IMR-90 (cell line): ENCODE measurements at regions not wholly inside any gene's neighbourhood (a gene's known extent, or its start where the extent isn't known, plus 50 kb on each side); places are given as distances from the start of the nearest gene placed in this dataset.

Experiments
- ATAC-seq: fragments of 200-7000 bp; cut with Tn5 transposase; 2 replicates; pipeline ENCODE4 v1.9.1; 2020; ENCODE audit warnings: low read depth, mild to moderate bottlenecking, moderate library complexity
- BruUV-seq: library from RNA; stranded (reverse); fragments of 400-500 nt; replicated peaks from 2 replicates; lab custom pipeline; 2021; lab: Mats Ljungman, UMichigan
- CTCF ChIA-PET: fragments of 300-600 bp; formaldehyde crosslinking; extraction: SDS; loops from one replicate; lab custom pipeline; 2021; ENCODE audit warnings: antibody characterized with exemption; lab: Yijun Ruan, JAX
- POLR2A ChIA-PET: fragments of 300-600 bp; sonication (Branson Sonifier 250); formaldehyde crosslinking; loops from one replicate; lab custom pipeline; 2022; ENCODE audit warnings: antibody characterized with exemption; ENCODE audit not compliant: unreplicated experiment; lab: Charles Lee
- DNase-seq: peaks from one replicate; pipeline ENCODE4 v3.0.0; 2013
- H2AFZ ChIP-seq: replicated peaks from 2 replicates; pipeline ENCODE3; 2013; ENCODE audit warnings: low read length, mild to moderate bottlenecking; ENCODE audit not compliant: poor library complexity
- H2AK5ac ChIP-seq: 2 replicates; pipeline ENCODE4 v1.6.1; 2013; ENCODE audit warnings: low read depth, low read length, inconsistent platforms
- H2AK9ac ChIP-seq: replicated peaks from 2 replicates; pipeline ENCODE3; 2013; ENCODE audit warnings: mild to moderate bottlenecking, low read depth, low read length, moderate library complexity; ENCODE audit not compliant: poor library complexity
- H2BK120ac ChIP-seq: 2 replicates; pipeline ENCODE4 v1.6.1; 2013; ENCODE audit warnings: low read depth, low read length, inconsistent platforms
- H2BK15ac ChIP-seq: 3 replicates; pipeline ENCODE4 v1.6.1; 2013; ENCODE audit warnings: low read depth, low read length, inconsistent platforms
- H2BK20ac ChIP-seq: 2 replicates; pipeline ENCODE4 v1.6.1; 2013; ENCODE audit warnings: low read depth, mild to moderate bottlenecking, inconsistent platforms, low read length, moderate library complexity
- H2BK5ac ChIP-seq: 2 replicates; pipeline ENCODE4 v1.6.1; 2013; ENCODE audit warnings: mild to moderate bottlenecking, low read depth, low read length, inconsistent platforms; ENCODE audit not compliant: poor library complexity, severe bottlenecking
- H3K14ac ChIP-seq: replicated peaks from 2 replicates; pipeline ENCODE4 v1.6.1; 2013; ENCODE audit warnings: low read depth, low read length, inconsistent platforms
- H3K18ac ChIP-seq: 2 replicates; pipeline ENCODE4 v1.6.1; 2013; ENCODE audit warnings: low read depth, low read length, control low read depth
- H3K23ac ChIP-seq: 2 replicates; pipeline ENCODE4 v1.6.1; 2013; ENCODE audit warnings: low read depth, low read length, inconsistent platforms
- H3K27ac ChIP-seq: 2 replicates; pipeline ENCODE4 v1.5.1; 2013; ENCODE audit warnings: mild to moderate bottlenecking, control low read depth, low read length; ENCODE audit not compliant: insufficient read depth
- H3K27me3 ChIP-seq: 2 replicates; pipeline ENCODE4 v1.6.1; 2013; ENCODE audit warnings: low read length; ENCODE audit not compliant: control insufficient read depth, insufficient read depth
- H3K36me3 ChIP-seq: 2 replicates; pipeline ENCODE4 v1.6.1; 2013; ENCODE audit warnings: low read length, mixed read lengths; ENCODE audit not compliant: control insufficient read depth, insufficient read depth
- H3K4ac ChIP-seq: 2 replicates; pipeline ENCODE4 v1.6.1; 2013; ENCODE audit warnings: low read depth, low read length, inconsistent platforms
- H3K4me1 ChIP-seq: 2 replicates; pipeline ENCODE4 v1.6.1; 2013; ENCODE audit warnings: low read length, mixed read lengths; ENCODE audit not compliant: control insufficient read depth, insufficient read depth
- H3K4me2 ChIP-seq: 2 replicates; pipeline ENCODE4 v1.6.1; 2013; ENCODE audit warnings: low read depth, mild to moderate bottlenecking, control low read depth, low read length, moderate library complexity
- H3K4me3 ChIP-seq: 2 replicates; pipeline ENCODE4 v1.5.1; 2013; ENCODE audit warnings: low read depth, mild to moderate bottlenecking, control low read depth, low read length, moderate library complexity; ENCODE audit not compliant: insufficient read depth
- H3K56ac ChIP-seq: 2 replicates; pipeline ENCODE4 v1.6.1; 2013; ENCODE audit warnings: low read length, inconsistent platforms; ENCODE audit not compliant: insufficient read depth; ENCODE audit errors: extremely low read depth
- H3K79me1 ChIP-seq, 2 experiments: 2 replicates each; pipeline ENCODE4 v1.6.1; 2013; ENCODE audit warnings: low read length in 2 of 2, inconsistent platforms in 1 of 2, low read depth in 1 of 2
- H3K9ac ChIP-seq: 2 replicates; pipeline ENCODE4 v1.6.1; 2013; ENCODE audit warnings: low read depth, low read length, control low read depth
- H3K9me1 ChIP-seq: 2 replicates; pipeline ENCODE4 v1.6.1; 2013; ENCODE audit warnings: low read length, inconsistent platforms; ENCODE audit not compliant: insufficient read depth
- H3K9me3 ChIP-seq: 2 replicates; pipeline ENCODE4 v1.6.1; 2013; ENCODE audit warnings: low read length; ENCODE audit not compliant: control insufficient read depth, insufficient read depth
- H4K20me1 ChIP-seq: 2 replicates; pipeline ENCODE4 v1.6.1; 2013; ENCODE audit warnings: low read length, inconsistent platforms; ENCODE audit not compliant: insufficient read depth
- H4K5ac ChIP-seq: 2 replicates; pipeline ENCODE4 v1.6.1; 2013; ENCODE audit warnings: mild to moderate bottlenecking, low read depth, low read length, control low read depth
- H4K8ac ChIP-seq, 2 experiments: 2 replicates each; pipeline ENCODE4 v1.6.1; 2013; ENCODE audit warnings: low read depth in 2 of 2, low read length in 2 of 2, control low read depth in 1 of 2, inconsistent platforms in 1 of 2
- H4K91ac ChIP-seq: 2 replicates; pipeline ENCODE4 v1.6.1; 2013; ENCODE audit warnings: low read depth, low read length, inconsistent platforms; ENCODE audit not compliant: insufficient read depth
- BHLHE40 ChIP-seq: fragments of 150-350 bp; IDR thresholded peaks from 2 replicates; pipeline ENCODE4 v1.6.1; 2016; ENCODE audit warnings: mild to moderate bottlenecking, low read depth, low read length
- CHD1 ChIP-seq: IDR thresholded peaks from 2 replicates; pipeline ENCODE4 v1.6.1; 2012; ENCODE audit warnings: low read depth, low read length, improper control_type of control experiment
- FOS ChIP-seq: fragments of 150-350 bp; IDR thresholded peaks from 2 replicates; pipeline ENCODE4 v1.6.1; 2016; ENCODE audit warnings: low read depth, low read length
- MAFK ChIP-seq: IDR thresholded peaks from 2 replicates; pipeline ENCODE4 v1.6.1; 2012; ENCODE audit warnings: low read depth, low read length, improper control_type of control experiment
- MAZ ChIP-seq: IDR thresholded peaks from 2 replicates; pipeline ENCODE4 v1.6.1; 2012; ENCODE audit warnings: low read depth, mild to moderate bottlenecking, low read length, improper control_type of control experiment, moderate library complexity, borderline replicate concordance
- NFE2L2 ChIP-seq: fragments of 150-350 bp; IDR thresholded peaks from 2 replicates; pipeline ENCODE4 v1.6.1; 2016; ENCODE audit warnings: low read depth, mild to moderate bottlenecking, low read length
- POLR2A ChIP-seq: IDR thresholded peaks from 2 replicates; pipeline ENCODE4 v1.6.1; 2012; ENCODE audit warnings: mild to moderate bottlenecking, low read depth, low read length
- RAD21 ChIP-seq: IDR thresholded peaks from 2 replicates; pipeline ENCODE4 v1.6.1; 2012; ENCODE audit warnings: low read length, improper control_type of control experiment
- RCOR1 ChIP-seq: IDR thresholded peaks from 2 replicates; pipeline ENCODE4 v1.6.1; 2012; ENCODE audit warnings: mild to moderate bottlenecking, low read length, improper control_type of control experiment; ENCODE audit not compliant: insufficient replicate concordance
- WGBS, 2 experiments: methylation state at CpG; one replicate each; pipeline versions ENCODE4 v1.1.5 to v1.1.7; 2013; ENCODE audit warnings: missing lambda C conversion rate in 2 of 2; ENCODE audit not compliant: insufficient read length in 1 of 2; ENCODE audit errors: extremely low coverage in 2 of 2; 5-methylcytosine and 5-hydroxymethylcytosine counted together
- dilution Hi-C: fragments of 300-500 bp; cut with HindIII; formaldehyde crosslinking; loops from one replicate; pipeline ENCODE4 v1.14.3; 2018; ENCODE audit warnings: low sequenced_read_pairs; ENCODE audit not compliant: unreplicated experiment
- in situ Hi-C: fragments of 300-500 bp; cut with MboI; formaldehyde crosslinking; loops from 3 replicates; pipeline ENCODE4 v1.14.3; 2019; ENCODE audit warnings: low sequenced_read_pairs, inconsistent platforms, mixed read lengths
- intact Hi-C: fragments of 100-400 bp; cut with micrococcal nuclease; formaldehyde crosslinking; loops from 2 replicates; pipeline ENCODE4 v1.10.0; 2022
- TF ChIP-seq, protein P1 (sequence below): conservative IDR thresholded peaks from 2 replicates; pipeline ENCODE4 v1.5.1; 2012; ENCODE audit warnings: mild to moderate bottlenecking, low read depth, low read length, improper control_type of control experiment

DNA sequence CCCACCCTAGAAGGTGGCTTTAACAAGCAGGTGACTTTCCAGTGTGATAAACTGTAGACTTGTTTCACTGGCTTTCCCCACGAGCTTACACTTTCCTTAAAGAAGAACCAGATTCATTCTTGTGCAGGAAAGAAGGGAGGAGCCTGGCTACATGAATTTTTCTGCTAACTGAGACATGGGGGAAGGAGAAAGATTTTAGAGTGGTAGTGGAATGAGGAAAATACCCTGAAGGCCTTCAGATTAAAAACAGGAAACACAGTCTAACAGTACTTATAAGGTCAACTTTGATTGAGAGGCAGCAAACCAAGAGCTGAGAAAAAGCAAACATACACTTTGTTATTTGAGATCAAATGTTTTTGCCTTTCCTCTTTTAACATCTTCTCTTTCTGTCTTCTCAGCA lies 640.9 kb upstream of the PLXNA2 start:
- Histone ChIP-seq H2BK120ac (no peak overlapping the region), H2AFZ (no peak overlapping the region), H3K4me1 (no peaks in the 10 kb centered on the region), H2BK20ac (no peak overlapping the region), H3K4ac (no peak overlapping the region), H3K18ac (no peak overlapping the region), H3K27me3 (no peaks in the 10 kb centered on the region), H4K8ac (no peak overlapping the region), H3K27ac (no peak overlapping the region), H4K91ac (no peak overlapping the region), H2BK15ac (no peak overlapping the region), H3K79me1 (no peaks in the 10 kb centered on the region), H4K20me1 (no peaks in the 10 kb centered on the region), H3K9me1 (no peaks in the 10 kb centered on the region), H3K56ac (no peak overlapping the region), H3K4me3 (no peak overlapping the region), H2BK5ac (no peak overlapping the region), H3K4me2 (no peak overlapping the region), H2AK5ac (no peak overlapping the region), H3K23ac (no peak overlapping the region), H3K36me3 (no peaks in the 10 kb centered on the region), H3K9ac (no peak overlapping the region), H3K9me3 (peaks cover 2% of the 10 kb centered on the region), H2AK9ac (no peak overlapping the region), H4K5ac (no peak overlapping the region), H3K14ac (no peak overlapping the region)
- in situ Hi-C loops, result no loop called here
- DNase-seq, result no peak
- WGBS, 2 experiments, result no CpG with 5 or more reads among the region's 1 CpG
- ChIA-PET POLR2A (no interaction called here), CTCF (no interaction called here)
- dilution Hi-C loops, result no loop called here
- intact Hi-C loops, result no loop called here
- ATAC-seq, result no peak
- BruUV-seq, result no TSS peak
- TF ChIP-seq CHD1, result no peak
- no peak for TF ChIP-seq BHLHE40
- TF ChIP-seq FOS, result no peak
- TF ChIP-seq, protein P1, sequence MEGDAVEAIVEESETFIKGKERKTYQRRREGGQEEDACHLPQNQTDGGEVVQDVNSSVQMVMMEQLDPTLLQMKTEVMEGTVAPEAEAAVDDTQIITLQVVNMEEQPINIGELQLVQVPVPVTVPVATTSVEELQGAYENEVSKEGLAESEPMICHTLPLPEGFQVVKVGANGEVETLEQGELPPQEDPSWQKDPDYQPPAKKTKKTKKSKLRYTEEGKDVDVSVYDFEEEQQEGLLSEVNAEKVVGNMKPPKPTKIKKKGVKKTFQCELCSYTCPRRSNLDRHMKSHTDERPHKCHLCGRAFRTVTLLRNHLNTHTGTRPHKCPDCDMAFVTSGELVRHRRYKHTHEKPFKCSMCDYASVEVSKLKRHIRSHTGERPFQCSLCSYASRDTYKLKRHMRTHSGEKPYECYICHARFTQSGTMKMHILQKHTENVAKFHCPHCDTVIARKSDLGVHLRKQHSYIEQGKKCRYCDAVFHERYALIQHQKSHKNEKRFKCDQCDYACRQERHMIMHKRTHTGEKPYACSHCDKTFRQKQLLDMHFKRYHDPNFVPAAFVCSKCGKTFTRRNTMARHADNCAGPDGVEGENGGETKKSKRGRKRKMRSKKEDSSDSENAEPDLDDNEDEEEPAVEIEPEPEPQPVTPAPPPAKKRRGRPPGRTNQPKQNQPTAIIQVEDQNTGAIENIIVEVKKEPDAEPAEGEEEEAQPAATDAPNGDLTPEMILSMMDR, result no peak
- TF ChIP-seq NFE2L2, result no peak
- no peak for TF ChIP-seq POLR2A
- no peak for TF ChIP-seq MAZ
- no peak for TF ChIP-seq MAFK
- no peak for TF ChIP-seq RCOR1
- no peak for TF ChIP-seq RAD21
